ENCODE measurements at regions not wholly inside any gene's neighbourhood (a gene's known extent, or its start where the extent isn't known, plus 50 kb on each side); places are given as distances from the start of the nearest gene placed in this dataset.

GRCh38 chr7:17498230-17498629 is 199.8 kb downstream of the AHR start:
- Histone ChIP-seq H3K4me3 (ENCODE audit: low read length) (no peak overlapping the region), H3K27me3 (ENCODE audit: insufficient read depth, low read depth, low read length) (no peaks in the 10 kb centered on the region), H3K9me2 (ENCODE audit: insufficient read depth, low read length) (no peaks in the 10 kb centered on the region), H3K36me3 (ENCODE audit: insufficient read depth, low read length) (no peaks in the 10 kb centered on the region), H3K9me3 (ENCODE audit: low read length) (no peaks in the 10 kb centered on the region), H3K27ac (ENCODE audit: low read length) (no peak overlapping the region), H3F3A (ENCODE audit: insufficient read depth, low read length, poor library complexity, severe bottlenecking) (no peaks in the 10 kb centered on the region), H2AFZ (ENCODE audit: low read depth, low read length) (no peak overlapping the region), H3K9ac (ENCODE audit: low read length) (no peak overlapping the region), H4K20me1 (ENCODE audit: insufficient read depth) (no peaks in the 10 kb centered on the region), H3K79me2 (replicated peaks; ENCODE audit: insufficient read depth, low read length) (no peaks in the 10 kb centered on the region), H3K4me2 (ENCODE audit: low read length) (no peak overlapping the region)
- TF ChIP-seq, protein P1, sequence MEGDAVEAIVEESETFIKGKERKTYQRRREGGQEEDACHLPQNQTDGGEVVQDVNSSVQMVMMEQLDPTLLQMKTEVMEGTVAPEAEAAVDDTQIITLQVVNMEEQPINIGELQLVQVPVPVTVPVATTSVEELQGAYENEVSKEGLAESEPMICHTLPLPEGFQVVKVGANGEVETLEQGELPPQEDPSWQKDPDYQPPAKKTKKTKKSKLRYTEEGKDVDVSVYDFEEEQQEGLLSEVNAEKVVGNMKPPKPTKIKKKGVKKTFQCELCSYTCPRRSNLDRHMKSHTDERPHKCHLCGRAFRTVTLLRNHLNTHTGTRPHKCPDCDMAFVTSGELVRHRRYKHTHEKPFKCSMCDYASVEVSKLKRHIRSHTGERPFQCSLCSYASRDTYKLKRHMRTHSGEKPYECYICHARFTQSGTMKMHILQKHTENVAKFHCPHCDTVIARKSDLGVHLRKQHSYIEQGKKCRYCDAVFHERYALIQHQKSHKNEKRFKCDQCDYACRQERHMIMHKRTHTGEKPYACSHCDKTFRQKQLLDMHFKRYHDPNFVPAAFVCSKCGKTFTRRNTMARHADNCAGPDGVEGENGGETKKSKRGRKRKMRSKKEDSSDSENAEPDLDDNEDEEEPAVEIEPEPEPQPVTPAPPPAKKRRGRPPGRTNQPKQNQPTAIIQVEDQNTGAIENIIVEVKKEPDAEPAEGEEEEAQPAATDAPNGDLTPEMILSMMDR (IDR thresholded peaks at IDR 0.05; ENCODE audit: poor library complexity, severe bottlenecking) = no peak
- no peak for TF ChIP-seq MXI1 (conservative IDR thresholded peaks at IDR 0.05; ENCODE audit: poor library complexity, severe bottlenecking)
- TF ChIP-seq POLR2AphosphoS5 (IDR thresholded peaks at IDR 0.05) = no peak
- TF ChIP-seq SMC3 (conservative IDR thresholded peaks at IDR 0.05; ENCODE audit: poor library complexity) = no peak
- TF ChIP-seq TAF1 (IDR thresholded peaks at IDR 0.05; ENCODE audit: low read depth) = no peak
- no peak for TF ChIP-seq REST (IDR thresholded peaks at IDR 0.05; ENCODE audit: borderline replicate concordance)
- no peak for TF ChIP-seq RAD21 (conservative IDR thresholded peaks at IDR 0.05)
- no peak for TF ChIP-seq EZH2 (IDR thresholded peaks at IDR 0.05; ENCODE audit: borderline replicate concordance, insufficient read depth, low read length, poor library complexity, severe bottlenecking)
- no peak for TF ChIP-seq EP300 (conservative IDR thresholded peaks at IDR 0.05; ENCODE audit: poor library complexity, severe bottlenecking)

GRCh38 chr7:17500736-17501135 is 202.3 kb downstream of the AHR start:
- Histone ChIP-seq H3K9me3 (ENCODE audit: low read length) (no peaks in the 10 kb centered on the region), H4K20me1 (ENCODE audit: insufficient read depth) (no peaks in the 10 kb centered on the region), H3K9me2 (ENCODE audit: insufficient read depth, low read length) (no peaks in the 10 kb centered on the region), H2AFZ (ENCODE audit: low read depth, low read length) (no peak overlapping the region), H3K4me3 (ENCODE audit: low read length) (no peak overlapping the region), H3K79me2 (replicated peaks; ENCODE audit: insufficient read depth, low read length) (no peaks in the 10 kb centered on the region), H3K27me3 (ENCODE audit: insufficient read depth, low read depth, low read length) (no peaks in the 10 kb centered on the region), H3K9ac (ENCODE audit: low read length) (no peak overlapping the region), H3K27ac (ENCODE audit: low read length) (no peak overlapping the region), H3K36me3 (ENCODE audit: insufficient read depth, low read length) (no peaks in the 10 kb centered on the region), H3F3A (ENCODE audit: insufficient read depth, low read length, poor library complexity, severe bottlenecking) (no peaks in the 10 kb centered on the region), H3K4me2 (ENCODE audit: low read length) (no peak overlapping the region)
- TF ChIP-seq POLR2AphosphoS5 (IDR thresholded peaks at IDR 0.05) (no peak), SMC3 (conservative IDR thresholded peaks at IDR 0.05; ENCODE audit: poor library complexity) (no peak), RAD21 (conservative IDR thresholded peaks at IDR 0.05) (no peak), EP300 (conservative IDR thresholded peaks at IDR 0.05; ENCODE audit: poor library complexity, severe bottlenecking) (no peak), MXI1 (conservative IDR thresholded peaks at IDR 0.05; ENCODE audit: poor library complexity, severe bottlenecking) (no peak), REST (IDR thresholded peaks at IDR 0.05; ENCODE audit: borderline replicate concordance) (no peak), TAF1 (IDR thresholded peaks at IDR 0.05; ENCODE audit: low read depth) (no peak), EZH2 (IDR thresholded peaks at IDR 0.05; ENCODE audit: borderline replicate concordance, insufficient read depth, low read length, poor library complexity, severe bottlenecking) (no peak)
- TF ChIP-seq, protein P1 (IDR thresholded peaks at IDR 0.05; ENCODE audit: poor library complexity, severe bottlenecking) = no peak
